ENCODE measurements at regions not wholly inside any gene's neighbourhood (a gene's known extent, or its start where the extent isn't known, plus 50 kb on each side); places are given as distances from the start of the nearest gene placed in this dataset.

DNA sequence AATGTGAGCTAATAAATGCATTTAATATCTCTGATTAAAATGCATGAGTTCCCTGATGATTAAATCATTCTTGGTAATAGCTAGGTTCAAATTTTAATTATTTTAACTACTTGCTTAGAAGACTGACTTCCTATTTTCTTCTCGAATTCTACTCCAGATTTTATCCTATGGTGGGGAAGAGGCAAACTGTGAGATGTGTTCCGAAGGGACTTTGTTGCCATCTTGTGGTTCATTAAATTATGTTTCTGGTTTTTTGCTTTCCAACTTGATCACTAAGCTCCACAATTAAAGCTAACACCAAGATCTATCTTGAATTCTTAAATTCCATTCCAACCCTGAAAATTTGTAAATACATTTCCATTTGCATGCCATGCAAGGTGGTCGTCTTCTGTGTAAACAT is 538.4 kb upstream of the PCDH20 start:
- TF ChIP-seq, protein P1, sequence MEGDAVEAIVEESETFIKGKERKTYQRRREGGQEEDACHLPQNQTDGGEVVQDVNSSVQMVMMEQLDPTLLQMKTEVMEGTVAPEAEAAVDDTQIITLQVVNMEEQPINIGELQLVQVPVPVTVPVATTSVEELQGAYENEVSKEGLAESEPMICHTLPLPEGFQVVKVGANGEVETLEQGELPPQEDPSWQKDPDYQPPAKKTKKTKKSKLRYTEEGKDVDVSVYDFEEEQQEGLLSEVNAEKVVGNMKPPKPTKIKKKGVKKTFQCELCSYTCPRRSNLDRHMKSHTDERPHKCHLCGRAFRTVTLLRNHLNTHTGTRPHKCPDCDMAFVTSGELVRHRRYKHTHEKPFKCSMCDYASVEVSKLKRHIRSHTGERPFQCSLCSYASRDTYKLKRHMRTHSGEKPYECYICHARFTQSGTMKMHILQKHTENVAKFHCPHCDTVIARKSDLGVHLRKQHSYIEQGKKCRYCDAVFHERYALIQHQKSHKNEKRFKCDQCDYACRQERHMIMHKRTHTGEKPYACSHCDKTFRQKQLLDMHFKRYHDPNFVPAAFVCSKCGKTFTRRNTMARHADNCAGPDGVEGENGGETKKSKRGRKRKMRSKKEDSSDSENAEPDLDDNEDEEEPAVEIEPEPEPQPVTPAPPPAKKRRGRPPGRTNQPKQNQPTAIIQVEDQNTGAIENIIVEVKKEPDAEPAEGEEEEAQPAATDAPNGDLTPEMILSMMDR (IDR thresholded peaks at IDR 0.05), result no peak
- Histone ChIP-seq H3K9me3 (ENCODE audit: control insufficient read depth, low read length) (no peaks in the 10 kb centered on the region), H3K9ac (no peak overlapping the region), H3K27me3 (ENCODE audit: control insufficient read depth, insufficient read depth, low read length) (no peaks in the 10 kb centered on the region), H3K36me3 (ENCODE audit: control insufficient read depth, insufficient read depth, low read length) (no peaks in the 10 kb centered on the region), H3K79me2 (no peaks in the 10 kb centered on the region), H3K4me1 (no peaks in the 10 kb centered on the region), H3K27ac (no peak overlapping the region), H2AFZ (no peak overlapping the region), H3K4me3 (ENCODE audit: low read depth, low read length) (no peak overlapping the region), H3K4me2 (ENCODE audit: low read length) (no peak overlapping the region)

DNA sequence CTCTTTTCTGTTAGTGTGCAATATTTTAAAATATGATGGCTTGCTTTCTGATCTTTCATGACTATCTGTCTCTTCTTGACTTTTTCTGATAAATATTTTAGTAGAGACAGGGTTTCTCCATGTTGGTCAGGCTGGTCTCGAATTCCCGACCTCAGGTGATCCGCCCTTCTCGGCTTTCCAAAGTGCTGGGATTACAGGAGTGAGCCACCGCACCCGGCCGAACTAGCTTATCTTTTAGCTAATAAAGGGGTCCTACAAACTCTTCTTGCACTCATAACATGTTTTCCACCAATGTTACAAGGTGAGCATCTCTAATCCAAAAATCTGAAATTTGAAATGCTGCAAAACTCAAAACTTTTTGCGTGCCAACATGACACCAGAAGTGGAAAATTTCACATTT is 535.2 kb upstream of the PCDH20 start:
- H3K9ac ChIP-seq, result no peak overlapping the region
- no peak overlapping the region for H3K4me2 ChIP-seq (ENCODE audit: low read length)
- H3K79me2 ChIP-seq, result no peaks in the 10 kb centered on the region
- no peaks in the 10 kb centered on the region for H3K36me3 ChIP-seq (ENCODE audit: control insufficient read depth, insufficient read depth, low read length)
- no peaks in the 10 kb centered on the region for H3K4me1 ChIP-seq
- TF ChIP-seq, protein P1 (IDR thresholded peaks at IDR 0.05), result no peak
- no peak overlapping the region for H2AFZ ChIP-seq
- no peaks in the 10 kb centered on the region for H3K27me3 ChIP-seq (ENCODE audit: control insufficient read depth, insufficient read depth, low read length)
- H3K27ac ChIP-seq, result no peak overlapping the region
- H3K4me3 ChIP-seq (ENCODE audit: low read depth, low read length), result no peak overlapping the region
- no peaks in the 10 kb centered on the region for H3K9me3 ChIP-seq (ENCODE audit: control insufficient read depth, low read length)

DNA sequence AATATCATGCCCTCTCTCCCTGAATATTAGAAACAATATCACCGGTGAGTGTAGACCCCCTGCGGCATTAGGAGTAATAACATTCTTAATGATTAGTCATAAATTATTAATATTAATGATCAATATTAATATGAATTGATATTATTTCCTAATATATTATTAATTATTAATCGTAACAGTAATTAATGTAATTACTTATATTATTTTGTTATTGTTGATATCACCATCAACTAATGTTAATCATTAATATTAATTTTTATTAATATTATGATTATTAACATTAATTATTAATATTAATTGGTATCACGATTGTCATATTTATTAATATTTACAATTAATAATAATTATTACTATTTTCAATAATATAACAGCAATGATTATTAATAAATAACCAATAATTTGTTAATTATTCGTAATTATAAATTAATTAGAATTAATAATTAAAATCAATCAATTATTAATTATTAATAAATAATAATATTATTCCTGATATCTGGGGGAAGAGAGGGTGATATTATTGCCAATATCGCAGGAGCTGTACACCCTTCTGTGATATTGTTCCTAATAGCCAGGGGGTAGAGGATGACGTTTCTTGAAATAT is 528.8 kb upstream of the PCDH20 start:
- H3K4me2 ChIP-seq (ENCODE audit: low read length), result no peak overlapping the region
- TF ChIP-seq, protein P1 (IDR thresholded peaks at IDR 0.05), result no peak

DNA sequence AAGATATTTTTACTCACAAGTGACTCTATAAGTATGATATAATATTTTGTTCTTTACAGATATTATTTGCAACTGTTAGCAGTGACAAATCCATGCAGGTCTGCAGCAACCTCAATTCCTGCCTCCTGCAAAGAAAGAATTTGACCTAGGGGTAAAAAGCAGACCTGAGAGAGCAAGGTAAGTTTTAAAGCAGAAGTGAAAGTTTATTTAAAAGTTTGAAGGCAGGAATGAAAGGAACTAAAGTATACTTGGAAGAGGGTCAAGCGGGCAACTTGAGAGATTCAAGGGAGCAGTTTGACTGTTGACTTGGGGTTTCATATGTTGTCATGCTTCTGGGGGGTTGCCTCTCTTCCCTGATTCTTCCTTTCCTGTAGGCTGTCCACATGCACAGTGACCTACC is 520.1 kb upstream of the PCDH20 start:
- TF ChIP-seq, protein P1 (IDR thresholded peaks at IDR 0.05), result no peak
- Histone ChIP-seq H3K27me3 (ENCODE audit: control insufficient read depth, insufficient read depth, low read length) (no peaks in the 10 kb centered on the region), H3K4me1 (no peaks in the 10 kb centered on the region), H2AFZ (no peak overlapping the region), H3K9me3 (ENCODE audit: control insufficient read depth, low read length) (no peaks in the 10 kb centered on the region), H3K79me2 (no peaks in the 10 kb centered on the region), H3K4me2 (ENCODE audit: low read length) (no peak overlapping the region), H3K4me3 (ENCODE audit: low read depth, low read length) (no peak overlapping the region), H3K36me3 (ENCODE audit: control insufficient read depth, insufficient read depth, low read length) (no peaks in the 10 kb centered on the region), H3K9ac (no peak overlapping the region), H3K27ac (no peak overlapping the region)

More for the DNA sequence above, 528.8 kb upstream of the PCDH20 start:
- Histone ChIP-seq H3K4me3 (ENCODE audit: low read depth, low read length) (no peak overlapping the region), H3K36me3 (ENCODE audit: control insufficient read depth, insufficient read depth, low read length) (no peaks in the 10 kb centered on the region), H3K27me3 (ENCODE audit: control insufficient read depth, insufficient read depth, low read length) (no peaks in the 10 kb centered on the region), H3K79me2 (no peaks in the 10 kb centered on the region), H3K27ac (no peak overlapping the region), H3K9ac (no peak overlapping the region), H3K4me1 (no peaks in the 10 kb centered on the region), H2AFZ (no peak overlapping the region), H3K9me3 (ENCODE audit: control insufficient read depth, low read length) (no peaks in the 10 kb centered on the region)

DNA sequence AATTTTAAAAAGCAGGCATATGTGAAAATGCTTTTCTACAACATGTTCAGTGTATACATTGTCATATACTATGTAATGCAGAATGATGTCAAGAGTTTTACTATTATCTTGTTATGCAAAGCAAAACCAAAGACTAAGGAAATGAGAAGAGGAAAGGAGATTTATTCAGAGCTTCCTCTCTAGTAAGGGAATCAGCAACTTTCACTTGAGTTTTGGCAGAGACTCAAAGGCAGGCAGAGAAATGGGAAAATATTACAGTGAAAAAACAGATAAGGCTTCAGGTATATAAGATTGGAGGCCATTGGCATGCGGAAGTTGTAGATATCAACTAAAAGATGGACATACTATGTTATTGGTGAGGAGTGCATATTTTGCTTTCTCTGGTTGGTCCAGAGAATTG is 512.0 kb upstream of the PCDH20 start:
- Histone ChIP-seq H3K9ac (no peak overlapping the region), H3K4me2 (ENCODE audit: low read length) (no peak overlapping the region), H3K36me3 (ENCODE audit: control insufficient read depth, insufficient read depth, low read length) (no peaks in the 10 kb centered on the region), H3K79me2 (no peaks in the 10 kb centered on the region), H3K27me3 (ENCODE audit: control insufficient read depth, insufficient read depth, low read length) (no peaks in the 10 kb centered on the region), H2AFZ (no peak overlapping the region), H3K27ac (no peak overlapping the region), H3K4me3 (ENCODE audit: low read depth, low read length) (no peak overlapping the region), H3K4me1 (no peaks in the 10 kb centered on the region), H3K9me3 (ENCODE audit: control insufficient read depth, low read length) (no peaks in the 10 kb centered on the region)
- TF ChIP-seq, protein P1 (IDR thresholded peaks at IDR 0.05), result no peak

Measured in parathyroid adenoma (tissue), 2 donors.